Fibroblast of skin of back (primary cell): ENCODE measurements at regions not wholly inside any gene's neighbourhood (a gene's known extent, or its start where the extent isn't known, plus 50 kb on each side); places are given as distances from the start of the nearest gene placed in this dataset.
A peak's percentile ranks its signal among the peaks of the same experiment; 100 is the strongest.
"Not testable (repeated sequence)": the region's sequence is repeated elsewhere in the genome, so short reads cannot be mapped to it uniquely, and the experiment has no call there.

ENCODE experiments used
- DNase-seq: peaks from one replicate; pipeline ENCODE4 v3.0.0-alpha.2; 2013

DNA sequence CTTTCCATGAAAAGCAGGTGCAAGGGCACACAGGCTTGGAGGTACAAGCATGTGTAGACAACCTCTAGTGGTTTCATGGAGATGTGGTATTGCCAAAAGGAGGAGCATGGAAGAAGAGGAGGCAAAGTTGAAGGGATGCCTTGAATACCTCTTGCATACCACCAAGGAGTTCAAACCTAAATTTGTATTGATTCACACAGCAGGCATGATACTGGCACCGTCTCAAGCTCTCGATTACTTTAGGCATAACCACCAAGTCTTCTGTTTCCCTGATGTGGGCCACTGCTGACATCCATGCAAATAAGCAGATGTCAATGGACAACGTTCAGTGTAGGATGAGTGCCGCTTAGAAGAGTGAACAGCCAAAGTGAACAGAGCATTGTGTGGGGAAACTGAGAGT, 87.1 kb downstream of the SCN11A start:
- DNase-seq, result no peak

DNA sequence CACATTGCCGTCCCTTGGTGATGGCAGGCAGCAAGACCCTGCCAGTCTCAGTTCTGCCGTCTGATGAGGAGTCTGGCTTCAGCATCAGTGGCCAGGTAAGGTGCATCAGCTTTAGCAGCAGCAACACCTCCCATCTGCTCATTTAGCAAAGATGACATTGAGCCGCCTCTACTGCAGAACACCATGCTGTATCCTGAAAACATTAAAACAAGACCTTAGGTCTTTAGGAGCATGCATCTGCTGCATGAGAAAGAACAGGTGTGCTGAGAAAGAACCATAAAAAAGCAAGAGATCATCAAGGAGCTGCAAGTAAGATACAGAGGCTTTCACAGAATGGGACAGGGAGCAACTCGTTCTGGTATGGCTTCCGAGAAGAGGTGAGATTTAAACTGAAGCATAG, 87.5 kb downstream of the SCN11A start:
- DNase-seq, result no peak

DNA sequence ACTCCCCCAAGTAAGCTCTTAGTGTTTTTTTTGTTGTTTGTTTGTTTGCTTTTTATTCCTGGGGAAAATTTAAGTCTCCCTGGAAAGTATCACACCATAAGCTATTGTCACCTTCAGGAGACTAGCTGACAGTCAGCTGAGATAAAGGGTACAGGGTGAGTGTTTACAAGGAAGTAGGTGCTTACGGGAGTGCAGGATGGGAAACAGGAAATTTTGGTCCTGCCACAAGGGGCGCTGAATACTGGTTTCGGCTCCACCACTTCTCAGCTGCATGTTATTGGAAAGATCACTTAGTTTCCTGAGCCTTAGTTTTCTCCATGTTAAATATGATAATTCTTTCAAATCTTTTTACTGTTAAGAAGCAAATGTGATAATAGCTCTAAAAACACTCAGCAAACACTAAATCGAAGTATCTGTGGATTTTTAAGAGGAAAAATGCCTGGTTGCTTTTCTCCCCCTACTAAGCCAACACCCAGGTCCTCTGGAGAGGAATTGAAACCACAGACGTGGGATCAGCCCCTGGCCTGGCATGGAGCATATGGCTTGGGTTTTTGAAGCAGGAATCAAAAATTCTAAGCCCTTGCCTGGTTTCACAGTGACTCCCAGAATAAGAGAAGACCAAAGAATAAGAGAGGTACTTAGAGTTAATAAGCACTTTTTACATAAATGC, 90.7 kb downstream of the SCN11A start:
- DNase-seq, result peak; percentile 25

DNA sequence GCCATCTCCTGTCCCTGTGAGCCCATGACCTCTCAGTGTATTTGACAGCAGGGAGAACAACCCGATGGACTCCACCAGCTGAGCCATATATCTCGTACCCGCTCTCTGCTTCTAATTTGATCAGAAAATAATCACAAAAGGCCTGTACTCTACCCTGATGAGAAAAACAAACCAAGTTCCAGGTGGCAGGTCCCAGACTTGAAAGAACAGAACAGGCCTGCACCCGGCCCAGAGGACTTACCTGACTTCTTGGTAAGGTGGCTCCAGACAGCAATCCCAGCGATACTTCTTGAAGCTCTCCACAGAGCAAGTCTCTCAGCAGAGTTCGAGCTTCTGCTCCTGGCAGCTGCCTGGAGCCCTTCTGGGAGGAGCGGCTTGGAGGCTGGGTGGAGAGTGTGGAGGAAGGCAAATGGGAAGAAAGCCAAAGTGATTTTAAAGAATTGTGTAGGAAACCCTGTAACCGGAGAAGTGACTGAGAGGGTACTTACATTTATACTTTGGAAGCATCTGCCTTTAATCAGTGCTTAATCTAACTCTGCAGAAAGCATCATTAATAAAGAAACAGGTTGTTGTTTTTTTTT, 91.6 kb downstream of the SCN11A start:
- DNase-seq, result no peak

DNA sequence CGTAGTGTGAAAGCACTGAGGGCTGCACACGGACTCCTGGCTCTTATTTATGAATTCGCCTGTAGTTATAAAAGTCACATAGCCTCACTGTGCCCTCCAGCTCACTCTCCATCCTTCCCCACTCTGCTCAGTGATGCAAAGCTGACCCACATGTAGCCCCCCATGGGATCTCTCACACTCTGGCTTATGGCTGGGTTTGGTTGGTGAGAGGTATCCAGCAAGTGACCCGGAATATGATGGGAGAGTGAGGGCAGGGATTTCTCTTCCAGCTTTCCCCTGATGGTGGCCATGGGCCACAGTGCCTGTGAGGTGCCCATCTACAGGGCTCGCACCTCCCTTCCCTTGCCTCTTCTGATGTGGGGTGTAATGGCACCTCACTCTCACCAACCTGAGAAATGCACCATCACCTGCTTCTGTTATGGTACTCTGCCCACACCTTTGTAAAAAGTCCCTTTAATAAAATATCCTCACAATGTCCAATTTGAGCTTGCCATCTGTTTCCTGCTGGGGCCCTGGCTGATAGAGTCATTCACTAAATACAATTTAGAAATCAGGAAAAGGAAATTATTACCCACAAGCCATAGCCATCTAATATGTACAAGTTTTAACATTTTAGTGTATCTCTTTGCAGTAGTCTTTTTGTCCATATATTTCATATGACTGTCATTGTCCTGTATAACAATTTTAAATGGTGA, 93.6 kb downstream of the SCN11A start:
- no peak for DNase-seq

DNA sequence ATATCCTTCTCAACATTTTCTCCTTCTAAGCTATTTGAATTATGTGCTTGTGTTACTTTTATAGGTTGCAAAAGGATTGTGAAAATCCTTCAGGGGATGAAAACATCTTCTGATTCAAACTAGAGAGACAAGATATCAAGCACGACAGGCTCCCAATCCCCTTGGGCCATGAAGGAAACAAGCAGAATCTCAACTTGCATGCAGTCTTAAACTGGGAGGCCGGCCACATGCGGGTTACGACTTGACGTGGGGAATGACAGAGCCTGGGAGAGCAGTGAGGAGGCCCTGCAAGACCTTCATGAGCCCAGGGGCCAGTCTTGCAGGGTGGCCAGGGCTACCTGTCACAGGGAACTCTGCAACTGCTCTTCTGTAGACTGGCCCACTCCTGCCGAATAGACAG, 94.4 kb downstream of the SCN11A start:
- no peak for DNase-seq

DNA sequence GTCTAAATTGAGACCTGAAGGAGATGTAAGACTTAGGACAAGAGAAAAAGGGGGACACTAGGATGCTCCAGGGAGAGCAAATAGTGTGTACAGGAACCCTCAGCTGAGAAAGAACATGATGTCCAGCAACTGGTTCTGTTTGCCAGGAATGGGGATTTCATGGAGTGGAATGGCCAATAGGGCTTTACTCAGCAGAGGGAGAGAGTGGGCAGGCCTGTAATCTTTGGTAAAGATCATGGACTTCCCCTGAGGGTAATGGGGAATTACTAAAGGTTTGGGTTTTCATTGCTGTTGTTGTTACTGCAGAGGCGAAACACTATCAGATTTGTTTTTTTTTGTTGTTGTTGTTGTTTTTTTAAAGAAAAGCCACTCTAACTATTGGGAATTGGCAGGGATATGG, 99.0 kb downstream of the SCN11A start:
- no peak for DNase-seq

DNA sequence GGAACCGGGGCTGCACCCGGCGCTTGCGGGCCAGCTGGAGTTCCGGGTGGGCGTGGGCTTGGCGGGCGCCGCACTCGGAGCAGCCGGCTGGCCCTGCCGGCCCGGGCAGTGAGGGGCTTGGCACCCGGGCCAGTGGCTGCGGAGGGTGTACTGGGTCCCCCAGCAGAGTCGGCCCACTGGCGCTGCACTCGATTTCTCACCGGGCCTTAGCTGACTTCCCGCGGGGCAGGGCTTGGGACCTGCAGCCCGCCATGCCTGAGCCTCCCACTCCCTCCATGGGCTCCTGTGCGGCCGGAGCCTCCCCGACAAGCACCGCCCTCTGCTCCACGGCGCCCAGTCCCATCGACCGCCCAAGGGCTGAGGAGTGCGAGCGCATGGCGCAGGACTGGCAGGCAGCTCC, 100.6 kb downstream of the SCN11A start:
- DNase-seq, result not testable (repeated sequence)

DNA sequence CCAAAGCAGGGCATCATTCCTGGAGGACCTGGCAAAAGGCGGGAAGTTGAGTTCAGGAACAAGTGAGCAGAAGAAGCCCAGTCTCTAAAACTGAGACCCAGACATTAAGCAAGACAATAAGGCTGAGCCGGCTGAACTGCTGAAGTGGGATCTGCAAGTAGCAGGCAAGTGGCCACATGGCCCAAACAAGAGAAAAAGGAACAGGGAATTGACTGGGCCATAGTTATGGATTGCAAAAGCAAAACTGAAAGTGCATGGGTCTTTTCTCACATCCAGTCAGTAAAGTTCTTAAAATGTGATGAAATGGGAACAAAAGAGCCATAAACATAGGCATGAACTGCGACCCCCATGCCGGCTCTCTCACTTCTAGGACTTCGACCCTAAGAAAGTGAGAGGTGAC, 101.2 kb downstream of the SCN11A start:
- no peak for DNase-seq

DNA sequence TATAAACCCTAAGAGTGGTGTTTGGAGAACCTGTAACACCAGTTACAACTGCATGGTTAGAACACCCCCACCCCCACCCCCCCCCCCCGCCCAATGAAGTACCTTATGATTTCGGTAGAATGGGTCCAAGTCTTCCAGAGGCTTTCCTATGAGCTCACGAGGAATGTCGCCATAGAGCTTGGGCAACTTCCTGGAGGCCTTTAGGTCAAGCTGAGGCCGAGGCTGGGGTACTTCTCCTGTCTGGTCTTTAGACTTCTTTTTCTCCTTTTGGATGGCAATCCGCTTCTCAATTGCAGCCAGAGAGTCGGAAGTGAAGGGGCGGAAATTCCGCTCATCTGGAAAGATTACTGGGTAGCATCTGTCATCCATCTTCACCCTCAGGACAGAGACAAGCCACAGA, 101.8 kb downstream of the SCN11A start:
- no peak for DNase-seq

DNA sequence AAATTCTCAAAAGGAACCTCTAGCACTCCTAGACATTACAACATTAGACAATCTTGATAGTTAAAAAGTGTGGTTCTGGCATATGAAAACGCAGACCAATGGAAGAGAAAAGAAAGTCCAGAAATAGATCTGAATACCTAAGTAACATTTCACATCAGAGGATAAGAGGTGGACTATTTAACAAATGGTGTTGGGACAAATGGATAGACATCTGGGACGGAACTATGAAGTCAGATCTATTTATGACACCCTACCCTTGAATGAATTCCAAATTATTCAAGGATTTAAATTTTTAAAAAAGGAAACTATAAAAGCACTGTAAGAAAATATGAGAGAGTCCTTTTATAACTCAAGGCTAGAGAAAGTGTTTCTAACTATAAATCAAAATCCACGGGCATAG, 111.3 kb downstream of the SCN11A start:
- DNase-seq, result no peak

DNA sequence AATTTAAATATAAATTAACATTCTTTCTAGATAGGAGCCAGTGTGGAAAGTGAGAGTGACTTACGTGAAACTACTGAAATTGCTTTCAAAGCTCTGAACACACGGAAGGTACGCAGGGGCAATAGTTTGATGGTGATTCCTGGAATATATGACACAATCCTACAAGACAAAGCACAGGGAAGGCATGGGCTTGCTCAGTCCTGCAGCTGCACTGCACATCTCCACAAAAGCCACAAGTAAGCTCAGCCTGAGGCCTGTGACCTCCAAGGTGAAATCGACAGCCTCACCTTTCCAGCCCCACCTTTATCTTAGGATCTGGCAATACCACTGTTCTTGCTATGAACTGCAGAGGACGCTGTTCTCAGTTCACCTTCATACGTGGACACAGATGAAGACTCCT, 109.3 kb upstream of the SCN10A start:
- no peak for DNase-seq

DNA sequence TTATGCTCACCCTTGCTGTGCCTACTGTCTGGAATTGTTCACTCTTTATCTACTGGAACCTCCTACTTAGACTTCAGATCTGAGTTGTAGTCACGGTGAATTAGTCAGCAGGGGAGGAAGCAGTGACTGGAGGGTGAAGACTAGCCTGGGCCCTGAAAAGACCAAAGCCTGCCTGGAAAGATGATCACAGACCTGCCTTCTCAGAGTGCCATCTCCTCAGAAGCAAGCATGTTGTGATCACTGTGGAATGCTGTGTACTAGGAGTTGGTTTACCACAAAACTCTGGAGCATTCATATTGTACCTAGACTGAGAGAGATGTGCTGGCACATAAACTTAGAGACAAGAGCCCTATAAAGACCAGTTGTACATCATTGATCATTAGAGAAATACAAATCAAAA, 100.7 kb upstream of the SCN10A start:
- peak; percentile 22 for DNase-seq

DNA sequence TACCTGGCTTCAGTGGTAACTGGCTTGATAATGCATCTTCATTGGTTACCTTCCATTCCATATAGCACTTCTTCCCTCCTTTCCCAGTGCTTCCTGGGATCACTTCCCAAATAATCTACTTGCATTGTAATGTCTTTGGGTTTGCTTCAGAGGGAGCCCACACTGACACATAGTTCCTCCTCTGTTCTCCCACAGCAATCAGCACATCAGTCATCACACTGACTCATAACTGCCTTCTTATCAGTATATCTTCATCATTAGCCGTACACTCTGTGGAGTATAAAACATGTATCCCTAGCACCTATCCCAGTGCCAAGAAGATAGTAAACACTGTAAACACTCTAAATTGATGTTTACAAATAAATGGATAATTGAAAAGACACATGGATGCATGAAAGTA, 91.4 kb upstream of the SCN10A start:
- DNase-seq, result peak; percentile 2

DNA sequence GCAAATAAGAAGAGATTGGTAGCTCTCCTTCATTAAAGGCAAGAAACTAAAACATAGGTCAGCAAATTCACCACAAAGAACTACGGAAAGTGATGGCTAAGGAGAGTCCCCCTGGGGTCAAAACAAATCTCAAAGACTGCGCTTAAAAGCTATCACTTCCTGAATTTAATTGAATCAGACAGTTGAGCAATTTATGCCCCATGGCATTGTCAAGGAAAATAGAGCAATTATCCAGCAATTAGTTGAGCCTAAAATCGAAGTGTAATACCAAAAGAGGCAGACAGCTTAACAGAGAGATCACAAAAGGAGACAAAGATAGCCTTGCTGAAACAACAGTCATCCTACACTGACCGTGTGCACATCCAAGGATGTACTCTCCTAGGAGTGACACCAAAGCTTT, 74.4 kb upstream of the SCN10A start:
- DNase-seq, result no peak

DNA sequence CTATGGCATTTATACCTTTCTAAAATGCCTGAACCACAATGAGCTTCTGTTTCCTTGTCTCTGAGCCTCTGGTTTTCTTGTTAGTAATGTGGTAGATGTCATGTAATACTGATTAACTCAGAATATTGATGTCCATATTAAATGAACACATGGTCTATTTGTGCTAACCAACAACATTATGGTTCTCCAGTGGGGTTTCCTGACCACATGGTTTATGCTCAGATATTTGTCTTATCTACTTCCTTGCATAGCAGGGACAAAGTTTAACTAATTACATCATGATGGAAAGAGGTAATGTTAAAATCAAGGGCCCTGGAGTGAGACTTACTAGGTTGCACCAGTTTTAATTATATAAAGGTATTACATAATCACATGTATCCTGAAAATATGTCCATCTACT, 62.6 kb upstream of the SCN10A start:
- DNase-seq, result no peak
